Mammary epithelial cell (primary cell): ENCODE measurements at regions not wholly inside any gene's neighbourhood (a gene's known extent, or its start where the extent isn't known, plus 50 kb on each side); places are given as distances from the start of the nearest gene placed in this dataset.

Experiments used
- CTCF ChIP-seq, 2 donors: IDR thresholded peaks in 1 of 2; conservative IDR thresholded peaks in 1 of 2; 2 replicates each; pipeline ENCODE4 v1.5.1; 2011 to 2012; ENCODE audit warnings: inconsistent platforms in 2 of 2, low read length in 2 of 2, mild to moderate bottlenecking in 2 of 2, control low read depth in 1 of 2, low read depth in 1 of 2; ENCODE audit not compliant: insufficient read depth in 1 of 2; ENCODE audit errors: extremely low read depth in 1 of 2
- EZH2 ChIP-seq: IDR thresholded peaks from 2 replicates; pipeline ENCODE4 v1.6.1; 2012; ENCODE audit warnings: low read length, inconsistent platforms, borderline replicate concordance

- TF ChIP-seq CTCF (conservative IDR thresholded peaks at IDR 0.05 in 1 of 2, IDR thresholded peaks at IDR 0.05 in 1 of 2; ENCODE audit: extremely low read depth in 1 of 2, insufficient read depth in 1 of 2, low read depth in 1 of 2, low read length in 2 of 2) (no peak), EZH2 (no peak)
Measured at GRCh38 chr12:114167431-114167830, 201.3 kb upstream of the RBM19 start.
